GM19324 (cell line): ENCODE measurements at regions not wholly inside any gene's neighbourhood (a gene's known extent, or its start where the extent isn't known, plus 50 kb on each side); places are given as distances from the start of the nearest gene placed in this dataset.

ENCODE experiments used
- ATAC-seq: cut with Tn5 transposase; IDR thresholded peaks from one replicate; pipeline ENCODE4 v1.9.1; 2021; ENCODE audit warnings: mild to moderate bottlenecking, moderate library complexity; ENCODE audit not compliant: unreplicated experiment, low FRiP score

DNA sequence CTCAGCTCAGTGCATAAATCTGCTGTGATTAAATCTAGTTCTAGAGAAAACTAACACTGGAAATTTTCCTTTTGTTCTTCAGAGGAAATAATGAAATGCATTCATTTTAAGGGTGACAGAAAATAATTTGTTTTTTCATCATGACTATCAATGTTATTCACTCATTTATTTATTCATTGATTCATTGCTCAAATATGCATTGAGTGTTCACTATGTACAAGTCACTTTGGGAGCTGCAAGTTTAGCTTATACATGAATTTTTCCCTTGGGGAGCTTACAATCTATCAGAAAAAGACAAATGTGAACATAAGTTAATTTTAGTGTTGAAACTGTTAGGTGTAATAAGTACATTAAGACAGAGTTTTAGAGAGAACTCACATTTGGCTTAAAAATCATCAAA lies 897.8 kb downstream of the CENPC start:
- no peak for ATAC-seq

DNA sequence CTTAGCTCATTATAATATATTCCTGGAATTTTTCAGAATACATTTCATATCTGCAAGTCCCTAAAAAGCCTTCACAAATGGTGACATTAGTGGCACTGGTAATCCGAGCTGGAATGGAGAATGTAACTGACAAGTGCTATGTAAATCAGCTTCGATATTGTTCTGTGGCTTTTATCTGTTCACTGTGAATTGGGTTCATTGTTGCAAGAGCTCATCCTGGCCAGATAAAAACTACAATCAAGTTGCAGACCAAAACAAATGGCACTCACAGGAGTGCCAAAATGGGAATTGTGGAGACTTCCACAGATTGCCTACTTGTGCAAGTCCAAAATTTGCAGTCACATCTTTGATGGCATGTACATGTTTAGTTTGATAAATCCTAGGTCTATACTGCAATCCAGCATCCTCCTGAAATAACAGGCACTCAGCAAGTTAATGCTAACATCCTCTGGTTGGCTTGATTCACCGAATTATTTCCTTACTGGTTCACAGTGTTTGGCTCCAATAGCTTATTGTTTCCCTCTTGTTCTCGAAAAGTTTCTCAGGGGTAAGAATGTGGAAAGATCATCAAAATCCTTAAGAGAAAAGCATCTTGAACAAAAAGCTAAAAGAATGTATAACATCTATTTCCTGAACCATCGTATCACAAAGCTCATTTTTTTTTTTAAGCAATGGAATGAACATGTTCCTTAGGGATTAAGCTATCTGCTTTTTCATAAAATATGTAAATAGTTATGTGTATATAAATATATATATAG lies 904.9 kb downstream of the CENPC start:
- ATAC-seq: no peak

DNA sequence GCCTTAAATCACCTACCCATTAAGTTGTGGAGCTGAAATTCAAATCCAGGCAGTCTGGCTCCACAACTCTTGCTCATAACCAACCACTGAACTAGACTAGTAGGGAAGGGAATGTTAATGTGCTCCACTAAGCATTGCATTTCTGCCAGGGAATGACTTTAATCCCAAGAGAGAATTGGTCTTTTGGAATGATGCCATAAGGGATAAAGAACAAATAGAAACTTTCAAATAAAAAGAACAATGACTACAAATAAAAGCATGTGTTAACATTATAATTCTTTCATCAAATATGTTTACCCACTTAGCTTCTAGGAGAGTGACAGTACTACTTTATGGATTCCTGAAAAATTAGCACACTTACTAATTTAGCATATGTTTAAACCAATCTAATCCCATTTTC lies 905.9 kb downstream of the CENPC start:
- ATAC-seq: no peak

DNA sequence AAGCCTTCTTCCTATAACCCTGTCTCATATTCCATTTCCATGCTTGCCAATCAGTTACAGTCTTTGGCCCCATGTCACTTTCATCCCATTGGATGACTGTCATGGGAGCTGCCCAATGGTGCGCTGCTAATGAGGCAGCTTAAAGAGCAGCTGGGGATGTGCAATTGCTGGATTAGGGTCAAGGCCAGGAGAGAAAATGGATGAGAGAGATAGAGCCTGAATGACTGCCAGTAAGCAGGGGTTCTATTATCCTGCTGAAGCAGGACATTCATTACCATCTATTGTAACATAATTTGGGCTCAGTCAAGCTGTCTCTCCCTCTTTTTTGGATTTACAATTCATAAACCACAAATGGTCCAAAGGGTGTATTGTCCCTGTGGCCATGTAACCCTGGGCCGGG lies 909.0 kb downstream of the CENPC start:
- ATAC-seq: no peak

DNA sequence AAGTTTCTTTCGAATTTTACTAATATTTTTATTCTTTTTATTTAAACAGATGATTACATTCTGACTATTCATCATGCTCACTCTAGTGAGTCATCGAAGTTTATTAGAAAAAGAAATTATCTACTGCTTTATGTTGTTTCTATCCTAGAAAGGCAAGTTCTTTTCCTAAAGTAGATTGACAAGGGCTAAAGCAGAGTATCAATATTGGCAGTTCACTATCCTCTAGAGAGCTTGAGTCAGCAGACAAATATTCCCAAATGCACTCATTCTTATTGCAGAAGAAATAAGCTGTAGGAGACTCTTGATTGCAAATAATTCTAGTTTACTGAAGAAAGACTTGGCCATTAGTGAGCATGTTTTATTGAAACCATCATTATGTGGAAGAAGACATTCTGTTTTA lies 911.8 kb downstream of the CENPC start:
- no peak for ATAC-seq

DNA sequence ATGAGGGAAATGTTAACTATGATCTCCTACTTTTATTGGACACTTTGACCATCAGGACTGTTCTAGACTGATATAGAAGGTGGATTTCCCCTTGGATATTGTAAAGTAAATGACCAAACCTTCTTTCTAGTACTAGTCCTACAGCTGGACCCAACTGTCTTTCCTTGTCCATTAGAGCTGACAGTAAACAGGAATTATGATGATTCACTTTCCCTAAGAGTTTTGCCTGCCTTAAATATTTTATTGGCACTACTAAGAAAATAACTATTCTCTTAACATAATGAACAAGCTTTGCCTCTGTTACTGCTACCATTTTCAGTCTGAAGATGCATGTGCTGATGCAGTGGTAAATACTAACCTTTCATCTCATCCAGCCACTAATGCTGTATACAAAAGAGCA lies 915.4 kb downstream of the CENPC start:
- no peak for ATAC-seq

DNA sequence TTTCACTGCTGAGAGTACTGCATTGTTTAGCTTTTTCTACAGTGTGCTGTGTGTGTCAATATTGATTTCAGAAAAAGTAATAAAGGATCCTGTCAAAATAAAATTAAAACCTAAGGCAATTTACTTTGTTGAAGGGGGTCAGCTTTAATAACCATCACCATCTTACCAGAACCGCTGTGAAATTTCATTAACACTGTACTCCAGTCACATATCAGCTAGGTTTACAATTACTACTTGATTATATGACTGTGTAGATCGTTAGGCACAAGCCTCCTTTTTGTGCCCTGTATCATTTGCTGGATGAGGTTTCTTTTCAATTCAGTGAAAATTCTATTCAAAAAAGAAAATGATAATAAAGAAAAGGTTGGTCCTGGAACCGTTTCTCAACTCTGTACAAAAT lies 917.2 kb downstream of the CENPC start:
- ATAC-seq: no peak

DNA sequence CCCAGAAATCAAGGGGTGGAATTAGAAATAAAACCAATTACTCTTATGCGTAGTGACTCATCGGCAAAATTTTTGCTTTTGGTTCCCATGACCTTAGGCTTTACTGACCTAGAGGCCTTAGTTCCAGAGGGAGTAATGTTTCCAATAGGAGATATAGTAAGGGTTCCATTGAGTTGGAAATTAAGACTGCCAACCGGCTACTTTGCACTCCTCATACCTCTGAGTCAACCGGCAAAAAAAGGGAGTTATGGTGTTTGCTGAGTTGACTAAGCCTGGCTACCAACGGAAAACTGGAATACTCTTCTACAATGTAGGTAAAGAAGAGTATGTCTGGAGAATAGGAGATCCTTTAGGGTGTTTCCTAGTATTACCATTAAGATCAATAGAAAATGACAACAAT lies 919.8 kb downstream of the CENPC start:
- ATAC-seq: no peak

DNA sequence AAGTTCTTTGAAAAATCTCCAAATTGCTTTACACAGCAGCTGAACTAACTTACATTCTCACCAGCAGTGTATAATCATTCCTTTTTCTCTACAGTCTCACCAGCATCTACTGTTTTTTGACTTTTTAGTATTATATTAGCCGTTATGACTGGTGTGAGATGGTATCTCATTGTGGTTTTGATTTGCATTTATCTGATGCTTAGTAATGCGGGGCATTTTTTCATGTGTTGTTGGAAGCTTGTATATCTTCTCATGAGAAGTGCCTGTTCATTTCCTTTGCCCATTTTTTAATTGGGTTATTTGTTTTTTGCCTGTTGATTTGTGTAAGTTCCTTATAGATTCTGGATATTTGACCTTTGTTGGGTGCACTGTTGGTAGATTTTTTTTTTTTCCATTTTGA lies 931.7 kb downstream of the CENPC start:
- no peak for ATAC-seq

DNA sequence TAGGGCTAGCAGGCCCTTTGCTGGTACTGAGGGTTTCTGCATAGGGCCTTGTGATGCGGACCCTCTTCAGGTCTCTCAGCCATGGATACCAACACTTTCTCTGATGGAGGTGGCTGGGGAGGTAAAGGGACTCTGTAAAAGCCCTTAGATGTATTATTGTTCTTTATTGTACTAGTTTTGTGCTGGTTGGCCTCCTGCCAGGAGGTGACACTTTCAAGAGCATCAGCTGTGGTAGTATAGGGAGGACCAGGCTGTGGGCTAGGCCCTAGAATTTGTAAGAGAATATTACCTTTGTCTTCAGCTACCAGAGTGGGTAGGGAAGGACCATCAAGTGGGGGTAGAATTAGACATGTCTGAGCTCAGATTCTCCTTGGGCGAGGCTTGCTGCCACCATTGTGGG lies 936.3 kb downstream of the CENPC start:
- ATAC-seq: no peak

DNA sequence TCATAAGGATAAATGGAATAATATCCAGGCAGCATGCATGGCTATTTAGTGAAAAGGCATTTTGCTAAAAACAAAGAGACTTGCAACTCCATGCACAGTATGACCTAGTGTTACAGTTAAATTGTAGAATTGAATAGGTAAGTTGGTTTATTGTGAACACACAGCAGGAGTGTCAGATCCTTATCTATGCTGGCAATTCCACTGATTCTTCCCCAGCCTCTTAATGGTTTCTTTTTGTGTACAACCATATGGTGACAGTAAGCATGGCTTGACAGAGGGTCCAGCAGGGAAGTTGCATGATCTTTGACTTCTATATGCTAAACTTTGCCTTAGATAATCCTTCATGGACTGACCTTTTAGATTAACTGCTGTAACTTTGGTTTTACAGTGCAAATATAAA lies 936.6 kb upstream of the EPHA5 start:
- no peak for ATAC-seq

DNA sequence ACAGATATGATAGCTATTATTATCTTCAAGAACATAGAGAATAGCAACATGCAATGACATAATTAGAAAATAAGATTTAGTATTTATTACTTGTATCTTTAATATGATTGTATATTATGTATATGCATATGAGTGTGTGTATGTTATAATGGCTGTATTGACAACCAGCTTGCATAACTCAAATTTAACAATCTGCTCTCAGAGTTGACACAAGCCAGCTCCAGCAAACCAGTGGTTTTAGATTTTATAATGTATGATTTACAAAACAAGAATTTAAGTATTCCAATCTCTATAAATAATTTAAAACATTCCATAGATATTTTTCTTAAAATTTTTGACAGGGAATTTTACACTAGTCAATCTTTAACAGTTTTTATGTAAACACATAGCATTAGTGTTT lies 935.9 kb upstream of the EPHA5 start:
- no peak for ATAC-seq

DNA sequence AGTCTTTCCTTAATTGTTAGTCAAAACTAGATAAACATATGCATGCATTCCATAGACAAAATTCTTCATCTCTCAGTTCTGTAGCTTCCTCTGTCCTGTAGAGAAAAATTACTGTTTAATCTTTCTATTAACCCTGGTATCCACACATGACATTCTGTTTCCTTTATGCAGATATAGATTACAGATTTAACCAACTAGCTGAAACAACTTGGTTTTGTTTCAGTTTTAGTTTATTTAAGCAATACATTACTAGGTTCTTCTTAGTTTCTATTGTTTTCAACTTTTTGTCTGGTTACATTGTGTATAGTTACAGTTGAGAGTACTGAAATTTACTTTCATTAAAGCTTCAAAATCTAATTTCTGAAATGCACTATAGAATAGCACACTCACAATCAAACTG lies 933.9 kb upstream of the EPHA5 start:
- no peak for ATAC-seq

DNA sequence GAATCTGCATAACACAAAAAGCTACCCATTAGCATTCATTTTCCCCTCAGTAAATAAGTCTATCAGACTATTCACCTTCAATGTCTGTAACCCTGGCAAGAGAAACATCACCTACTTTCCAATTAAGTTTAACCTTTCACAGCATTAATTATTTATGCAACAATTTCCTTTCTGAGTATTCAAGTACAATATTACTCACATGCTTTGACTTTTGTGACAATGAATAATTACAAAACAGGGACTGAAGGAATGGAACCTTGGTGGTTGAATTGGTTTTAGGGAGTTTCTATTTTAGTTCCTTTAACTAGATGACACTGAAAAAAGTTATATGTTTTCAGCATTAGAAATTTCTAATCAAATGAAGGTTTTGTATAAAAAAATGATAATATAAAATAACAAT lies 932.3 kb upstream of the EPHA5 start:
- ATAC-seq: no peak

DNA sequence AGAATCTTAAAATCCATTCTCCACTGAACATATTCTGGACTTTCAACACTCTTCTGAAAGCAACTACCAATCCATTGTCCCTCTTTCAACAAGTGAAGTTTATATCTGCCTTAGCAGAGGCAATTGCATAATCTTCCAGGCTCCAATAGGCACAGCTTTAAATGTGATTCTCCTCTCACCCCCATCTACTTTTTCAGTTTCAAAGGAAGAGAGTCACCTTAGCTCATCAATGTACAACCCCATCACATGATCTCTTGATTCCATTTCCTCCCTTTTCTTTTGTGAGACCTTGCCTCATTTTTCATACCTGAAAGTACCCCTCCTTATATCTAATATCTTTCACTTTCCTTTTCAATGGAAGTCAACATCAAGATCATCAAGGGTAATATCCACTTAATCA lies 921.7 kb upstream of the EPHA5 start:
- ATAC-seq: no peak

DNA sequence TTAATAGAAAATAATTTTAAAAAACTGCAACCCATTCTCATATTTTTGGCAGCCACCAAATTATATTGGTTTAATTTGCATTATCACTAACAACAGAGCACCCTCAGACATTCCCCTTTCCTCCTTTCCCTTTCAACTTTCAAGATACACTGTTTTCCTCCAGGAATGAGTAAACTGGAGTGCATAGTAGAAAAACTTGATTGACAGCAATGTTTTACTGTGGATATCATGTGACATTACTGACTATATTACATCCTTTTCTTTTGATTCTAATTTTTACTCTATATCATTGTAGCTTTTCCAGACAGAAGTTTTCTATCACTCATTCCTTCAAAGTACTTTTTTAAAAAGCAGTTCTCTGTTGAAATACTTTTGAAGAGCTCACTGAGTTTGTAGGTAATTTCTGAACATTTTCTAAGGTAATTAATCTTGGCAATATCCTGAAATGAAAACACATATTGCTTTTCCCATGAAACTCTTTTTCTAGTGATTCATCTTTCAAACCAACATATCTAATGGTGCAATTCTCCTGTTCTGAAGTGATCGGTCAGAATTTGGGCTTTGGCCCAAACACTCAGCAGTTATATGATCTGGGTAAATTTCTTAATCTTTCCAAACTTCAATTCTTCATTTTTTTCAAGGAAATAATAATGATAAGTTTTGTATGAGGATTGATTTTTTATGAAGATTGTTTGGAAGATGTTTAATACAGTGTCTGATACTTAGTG lies 920.4 kb upstream of the EPHA5 start:
- ATAC-seq: no peak

DNA sequence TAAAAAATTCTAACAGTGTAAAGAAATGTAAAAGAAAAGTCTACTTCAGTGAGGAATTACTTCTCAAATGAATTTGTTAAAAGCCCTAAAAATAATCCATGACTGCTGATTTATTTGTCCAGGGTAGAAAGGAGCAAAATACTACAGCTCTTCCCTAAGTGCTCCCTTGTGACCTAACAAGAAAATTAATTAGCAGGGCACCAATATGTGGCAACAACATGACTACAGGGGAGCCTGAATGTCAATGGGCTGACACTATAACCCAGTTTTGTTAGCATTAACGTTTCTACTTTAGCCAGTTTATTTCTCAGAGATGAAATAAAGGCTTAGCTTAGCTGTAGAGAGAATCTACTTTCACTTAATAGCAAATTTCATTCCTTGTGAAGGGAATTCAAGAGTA lies 918.9 kb upstream of the EPHA5 start:
- ATAC-seq: no peak

DNA sequence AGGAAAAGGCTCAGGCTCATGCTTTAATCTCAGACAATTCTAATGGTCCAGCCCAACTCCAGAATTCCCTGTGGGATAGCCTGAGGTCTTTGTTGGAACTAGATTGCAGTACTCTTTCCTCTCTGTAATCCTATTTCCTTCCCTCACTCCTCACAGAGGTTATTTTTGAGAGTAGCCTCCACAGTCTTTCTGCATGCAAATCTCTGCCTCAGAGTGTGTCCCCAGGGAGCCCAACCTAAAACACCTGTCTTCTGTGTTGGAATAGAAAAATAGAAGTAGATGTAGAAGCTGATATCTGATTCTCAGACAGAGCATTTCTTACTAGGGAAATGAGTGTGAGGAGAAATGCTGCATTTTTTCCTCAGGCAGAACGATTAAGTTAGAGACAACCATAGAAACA lies 915.5 kb upstream of the EPHA5 start:
- no peak for ATAC-seq

DNA sequence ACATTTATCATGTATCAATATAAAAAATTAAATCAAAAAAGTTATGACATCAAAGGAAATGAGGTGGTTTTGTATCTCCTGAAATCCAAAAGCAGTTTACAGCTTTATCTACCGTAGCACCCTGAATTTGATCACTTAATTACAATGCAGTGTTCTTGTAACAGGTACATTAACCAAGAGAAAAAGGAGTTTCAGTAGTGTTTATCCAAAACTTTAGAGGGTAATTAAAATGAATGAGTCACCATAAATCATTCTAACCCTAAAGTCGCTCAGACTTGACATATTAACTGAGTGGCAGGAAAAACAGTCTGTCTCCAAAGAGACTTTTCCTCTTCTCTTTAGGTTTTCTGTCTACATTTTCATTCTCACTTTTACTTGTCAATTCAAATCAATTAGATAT lies 907.6 kb upstream of the EPHA5 start:
- ATAC-seq: no peak

DNA sequence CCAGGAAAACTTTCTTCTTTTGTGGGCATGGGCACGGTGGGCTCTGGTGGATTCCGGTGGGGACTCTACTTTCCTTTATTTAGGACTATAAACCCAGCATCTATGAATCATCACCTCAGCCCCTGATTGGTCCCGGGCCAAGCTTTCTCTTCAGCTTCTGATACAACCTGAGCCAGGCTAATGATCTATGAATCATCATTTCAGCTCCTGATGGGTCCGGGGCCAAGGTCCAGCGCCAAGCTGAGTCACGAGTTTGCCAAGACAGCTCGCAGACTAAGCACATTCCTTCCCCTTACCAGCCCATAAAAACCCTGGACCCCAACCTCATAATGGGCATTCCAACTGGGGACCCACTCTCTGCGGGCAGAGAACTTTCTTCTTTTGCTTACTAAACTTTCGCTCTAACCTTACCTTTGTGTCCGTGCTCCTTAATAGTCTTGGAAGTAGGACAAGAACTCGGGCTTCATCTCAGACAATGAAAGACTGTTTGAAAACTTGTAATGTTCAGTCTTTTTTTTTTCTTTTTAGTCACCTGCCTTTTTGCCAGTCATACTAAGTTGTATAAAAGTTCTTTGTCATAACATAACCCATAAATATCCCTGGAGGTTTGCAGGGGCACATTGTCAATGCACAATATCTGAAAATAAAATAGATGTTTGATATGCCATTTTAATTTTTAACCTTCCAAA lies 904.9 kb upstream of the EPHA5 start:
- no peak for ATAC-seq

DNA sequence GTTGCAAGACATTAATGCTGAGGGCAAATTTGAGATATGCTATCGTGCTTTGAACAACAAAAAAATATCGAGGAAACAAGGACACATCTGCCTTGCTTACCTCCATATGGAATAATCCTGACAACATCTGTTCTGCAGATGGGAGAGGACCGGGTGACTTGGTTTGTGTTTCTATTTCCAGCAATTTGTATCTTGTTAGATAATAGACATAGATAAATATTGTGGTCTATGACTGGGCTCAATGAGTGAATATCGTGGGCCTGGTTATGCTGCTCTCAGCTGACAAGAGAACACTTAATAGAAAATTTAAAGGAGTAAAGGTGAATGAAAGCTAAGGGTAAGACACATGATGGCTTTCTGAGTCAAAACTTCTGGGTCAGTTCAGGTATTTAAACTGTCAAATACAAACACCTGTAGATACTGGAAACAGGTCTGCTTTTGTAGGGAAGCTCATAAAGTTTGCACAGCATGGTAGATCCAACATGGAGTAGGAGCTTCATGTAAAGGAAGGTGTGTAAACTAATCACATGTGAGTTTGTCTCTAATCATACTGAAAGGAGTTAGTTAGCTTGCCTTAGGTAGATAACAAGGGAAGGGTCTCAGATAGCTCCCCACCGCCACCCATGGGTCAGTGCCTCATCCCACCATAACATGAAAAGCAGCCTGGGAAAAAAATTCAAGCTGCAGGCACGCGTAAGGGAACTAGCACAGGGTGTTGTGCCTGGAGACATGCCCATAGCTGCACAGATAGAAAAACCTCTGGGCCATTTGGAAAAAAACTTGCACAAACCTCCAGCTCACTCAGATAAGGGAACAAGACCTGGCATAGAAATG lies 904.1 kb upstream of the EPHA5 start:
- no peak for ATAC-seq
